Activated B cell treated with CpG ODN at 0.5 μM for 24 hours (primary cell): ENCODE measurements at regions not wholly inside any gene's neighbourhood (a gene's known extent, or its start where the extent isn't known, plus 50 kb on each side); places are given as distances from the start of the nearest gene placed in this dataset.

ENCODE experiments used
- ATAC-seq: fragments of 200-7000 bp; cut with Tn5 transposase; one replicate; pipeline ENCODE4 v1.10.0; 2021; ENCODE audit warnings: low read depth, mild to moderate bottlenecking, moderate library complexity
- CTCF ChIA-PET: fragments of 350-600 bp; sonication (Branson Sonifier 250); formaldehyde crosslinking; loops from one replicate; lab custom pipeline; 2021; ENCODE audit warnings: antibody characterized with exemption; lab: Charles Lee
- POLR2A ChIA-PET: fragments of 350-600 bp; sonication (Branson Sonifier 250); formaldehyde crosslinking; loops from one replicate; lab custom pipeline; 2021; ENCODE audit warnings: antibody characterized with exemption; lab: Charles Lee
- DNase-seq: peaks from one replicate; pipeline ENCODE4 v3.0.0; 2022
- H3K27ac Mint-ChIP-seq: one replicate; pipeline ENCODE4 v1.8.0; 2020; ENCODE audit warnings: mixed read lengths
- H3K27me3 Mint-ChIP-seq: one replicate; pipeline ENCODE4 v1.8.0; 2021; ENCODE audit warnings: mixed read lengths
- H3K36me3 Mint-ChIP-seq: one replicate; pipeline ENCODE4 v1.8.0; 2021; ENCODE audit warnings: low read depth, mixed read lengths
- H3K4me1 Mint-ChIP-seq: one replicate; pipeline ENCODE4 v1.8.0; 2021; ENCODE audit warnings: mixed read lengths
- H3K4me3 Mint-ChIP-seq: one replicate; pipeline ENCODE4 v1.8.0; 2020; ENCODE audit warnings: mild to moderate bottlenecking, mixed read lengths
- H3K9me3 Mint-ChIP-seq: one replicate; pipeline ENCODE4 v1.8.0; 2020; ENCODE audit warnings: mixed read lengths
- intact Hi-C: fragments of 100-400 bp; cut with micrococcal nuclease; formaldehyde crosslinking; loops from one replicate; pipeline ENCODE4 v1.15.1; 2024
- TF ChIP-seq, protein P1 (sequence below): fragments of 200-600 bp; IDR thresholded peaks from one replicate; pipeline ENCODE4 v1.8.0; 2022; ENCODE audit warnings: antibody characterized with exemption, mild to moderate bottlenecking

DNA sequence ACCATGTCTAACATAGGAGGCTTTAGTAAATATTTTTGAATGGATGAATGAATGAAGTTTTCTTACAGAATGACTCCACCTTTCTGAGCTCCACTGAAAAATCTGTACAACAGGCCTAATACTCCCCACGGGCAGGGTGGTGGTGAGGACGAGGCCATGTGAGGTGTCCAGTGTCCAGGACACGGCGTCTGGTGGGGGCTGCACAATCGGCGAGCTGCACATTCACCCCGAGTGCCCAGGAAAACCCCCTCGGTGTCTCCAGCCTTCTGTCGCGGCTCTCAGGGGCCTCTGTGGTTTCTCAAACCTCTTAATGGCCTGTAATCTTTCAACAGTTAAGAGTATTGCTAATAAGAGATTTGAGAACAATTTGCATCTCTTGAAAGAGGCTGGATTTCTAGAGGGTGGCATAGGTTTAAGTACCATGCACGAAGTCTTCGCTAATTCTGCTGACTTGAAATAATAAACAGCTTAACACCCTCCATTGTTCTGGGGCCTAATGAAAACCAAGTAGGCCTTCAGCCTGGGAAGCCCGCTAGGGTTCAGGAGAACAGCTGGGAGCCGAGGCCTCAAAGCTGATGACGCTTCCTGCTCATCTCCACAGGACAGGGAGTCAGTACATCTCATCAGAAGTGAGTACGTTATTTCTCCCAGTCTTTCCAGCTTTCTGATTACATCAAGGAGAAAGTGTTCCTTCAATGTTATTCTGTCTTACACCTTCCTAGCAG, 304.6 kb upstream of the FOXF1 start:
- Mint-ChIP-seq H3K9me3 (no peaks in the 10 kb centered on the region), H3K27ac (no peak overlapping the region), H3K36me3 (no peaks in the 10 kb centered on the region), H3K4me1 (no peaks in the 10 kb centered on the region), H3K4me3 (no peak overlapping the region), H3K27me3 (peaks cover 9% of the 10 kb centered on the region)
- ATAC-seq = no peak
- DNase-seq = no peak
- ChIA-PET CTCF (interaction anchor here (1.0 kb wide), 1 partner anchor 384 kb away, joined by 3 read pairs; no protein-coding TSS in a partner anchor), POLR2A (no interaction called here)
- TF ChIP-seq, protein P1, sequence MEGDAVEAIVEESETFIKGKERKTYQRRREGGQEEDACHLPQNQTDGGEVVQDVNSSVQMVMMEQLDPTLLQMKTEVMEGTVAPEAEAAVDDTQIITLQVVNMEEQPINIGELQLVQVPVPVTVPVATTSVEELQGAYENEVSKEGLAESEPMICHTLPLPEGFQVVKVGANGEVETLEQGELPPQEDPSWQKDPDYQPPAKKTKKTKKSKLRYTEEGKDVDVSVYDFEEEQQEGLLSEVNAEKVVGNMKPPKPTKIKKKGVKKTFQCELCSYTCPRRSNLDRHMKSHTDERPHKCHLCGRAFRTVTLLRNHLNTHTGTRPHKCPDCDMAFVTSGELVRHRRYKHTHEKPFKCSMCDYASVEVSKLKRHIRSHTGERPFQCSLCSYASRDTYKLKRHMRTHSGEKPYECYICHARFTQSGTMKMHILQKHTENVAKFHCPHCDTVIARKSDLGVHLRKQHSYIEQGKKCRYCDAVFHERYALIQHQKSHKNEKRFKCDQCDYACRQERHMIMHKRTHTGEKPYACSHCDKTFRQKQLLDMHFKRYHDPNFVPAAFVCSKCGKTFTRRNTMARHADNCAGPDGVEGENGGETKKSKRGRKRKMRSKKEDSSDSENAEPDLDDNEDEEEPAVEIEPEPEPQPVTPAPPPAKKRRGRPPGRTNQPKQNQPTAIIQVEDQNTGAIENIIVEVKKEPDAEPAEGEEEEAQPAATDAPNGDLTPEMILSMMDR = no peak
- intact Hi-C loops = no loop called here

DNA sequence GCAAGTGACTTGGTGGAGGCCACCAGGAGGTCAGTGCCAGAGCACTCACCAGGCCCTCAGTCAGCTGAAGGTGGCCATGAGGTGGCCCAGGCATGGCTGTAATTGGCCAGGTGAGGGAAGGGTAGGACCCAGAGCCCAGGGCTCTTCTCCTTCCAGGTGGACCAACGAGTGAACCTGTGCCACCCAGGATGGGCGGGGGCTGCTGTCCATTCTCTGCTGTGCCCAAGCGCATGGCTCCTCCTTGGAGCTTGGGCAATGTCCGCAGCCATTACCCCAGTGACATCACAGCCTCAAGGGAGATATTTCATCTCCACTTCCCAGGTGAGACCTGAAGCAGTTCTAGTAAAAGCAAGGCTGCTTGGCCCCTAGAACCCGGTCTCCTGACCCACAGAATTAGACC, 303.0 kb upstream of the FOXF1 start:
- peaks cover 5% of the 10 kb centered on the region for H3K4me1 Mint-ChIP-seq
- H3K27me3 Mint-ChIP-seq = peaks cover 2% of the 10 kb centered on the region
- intact Hi-C loops = no loop called here
- no peak for DNase-seq
- H3K27ac Mint-ChIP-seq = no peak overlapping the region
- H3K9me3 Mint-ChIP-seq = peaks cover 5% of the 10 kb centered on the region
- no peak overlapping the region for H3K4me3 Mint-ChIP-seq
- ChIA-PET CTCF (no interaction called here), POLR2A (no interaction called here)
- no peaks in the 10 kb centered on the region for H3K36me3 Mint-ChIP-seq
- ATAC-seq = no peak
- TF ChIP-seq, protein P1 = no peak

DNA sequence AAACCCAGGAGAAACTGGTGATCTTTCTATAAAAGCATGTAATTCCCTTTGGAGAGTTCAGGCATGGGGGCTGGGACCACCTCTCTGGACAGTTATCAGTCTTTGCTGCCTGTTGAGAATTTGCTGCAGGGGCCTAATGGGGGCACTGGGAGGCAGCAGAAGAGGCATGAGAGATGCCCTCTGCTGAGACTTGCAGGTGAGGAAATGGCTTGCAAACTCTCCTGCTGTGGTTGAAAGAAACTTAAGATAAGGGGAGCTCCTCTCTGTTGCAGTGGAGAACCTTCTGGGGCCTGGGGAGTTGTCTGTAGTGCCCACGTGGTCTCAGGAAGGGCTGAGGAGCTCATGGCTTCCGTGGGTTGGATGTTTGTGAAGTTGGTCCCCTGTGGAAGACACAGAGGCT, 301.1 kb upstream of the FOXF1 start:
- Mint-ChIP-seq H3K9me3 (peaks cover 11% of the 10 kb centered on the region), H3K4me1 (peaks cover 23% of the 10 kb centered on the region), H3K36me3 (no peaks in the 10 kb centered on the region), H3K4me3 (no peak overlapping the region), H3K27me3 (peaks cover 2% of the 10 kb centered on the region), H3K27ac (no peak overlapping the region)
- ATAC-seq (no peak), DNase-seq (no peak)
- TF ChIP-seq, protein P1 = no peak
- ChIA-PET CTCF (no interaction called here), POLR2A (no interaction called here)
- intact Hi-C loops = no loop called here

DNA sequence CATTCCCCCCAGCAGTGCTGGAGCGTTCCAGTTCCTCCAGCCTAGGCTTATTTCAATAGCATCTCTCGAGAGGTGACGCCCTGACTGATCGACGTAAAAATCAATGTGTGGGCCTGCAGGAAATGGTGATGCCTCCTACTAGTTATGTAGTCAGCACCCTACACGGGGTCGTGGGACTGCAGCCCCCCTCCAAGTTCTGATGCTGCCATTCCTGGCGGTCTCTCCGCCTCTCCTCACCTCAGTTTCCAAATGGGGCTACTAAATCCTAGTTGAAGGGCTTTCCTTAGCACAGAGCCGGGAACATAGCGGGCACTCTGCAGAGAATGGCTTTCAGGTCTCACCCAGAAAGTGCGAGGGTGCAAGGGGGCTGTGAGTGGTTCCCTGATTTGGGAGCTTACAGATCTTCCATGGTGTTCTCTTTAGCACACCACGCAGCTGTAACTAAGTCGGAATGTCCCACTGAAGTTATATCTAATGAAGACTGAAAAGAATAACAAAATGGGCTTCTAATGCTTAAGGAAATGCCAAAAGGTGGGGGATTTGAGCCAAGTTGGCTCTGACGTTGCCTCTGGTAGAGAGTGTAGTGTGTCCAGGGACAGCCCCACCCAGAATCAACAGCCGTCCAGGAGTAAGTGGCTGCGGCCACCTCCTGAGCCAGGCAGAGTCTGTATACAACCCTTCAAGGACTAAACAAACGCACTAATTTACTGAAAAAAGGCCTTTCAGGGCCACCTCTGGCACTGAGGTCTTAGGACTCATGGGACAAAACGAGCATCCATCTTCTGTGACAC, 299.7 kb upstream of the FOXF1 start:
- Mint-ChIP-seq H3K27me3 (peaks cover 2% of the 10 kb centered on the region), H3K36me3 (no peaks in the 10 kb centered on the region), H3K4me1 (peaks cover 33% of the 10 kb centered on the region), H3K4me3 (no peak overlapping the region), H3K9me3 (peaks cover 11% of the 10 kb centered on the region), H3K27ac (no peak overlapping the region)
- ChIA-PET CTCF (no interaction called here), POLR2A (no interaction called here)
- ATAC-seq (no peak), DNase-seq (no peak)
- TF ChIP-seq, protein P1 = no peak
- intact Hi-C loops = no loop called here

DNA sequence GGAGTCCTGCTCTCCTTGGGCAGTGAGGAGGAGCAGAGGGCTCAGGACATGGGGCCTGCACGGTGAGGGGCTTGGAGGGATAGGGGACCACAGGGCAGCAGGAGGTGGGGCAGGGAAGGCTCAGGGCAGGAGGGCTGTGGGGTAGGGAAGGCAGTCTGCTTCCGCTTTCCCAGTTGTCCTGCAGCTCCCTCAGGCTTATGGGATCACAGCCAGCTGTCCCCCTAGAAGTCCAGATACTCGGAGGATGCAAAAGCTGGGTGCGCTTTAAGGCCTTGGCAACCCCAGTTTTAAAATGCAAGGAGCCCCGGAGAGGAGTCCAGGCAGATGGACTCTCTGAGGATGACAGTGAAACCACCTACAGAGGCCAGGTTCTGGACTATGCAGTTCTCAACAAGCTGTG, 299.1 kb upstream of the FOXF1 start:
- ChIA-PET POLR2A (no interaction called here), CTCF (no interaction called here)
- H3K9me3 Mint-ChIP-seq = peaks cover 11% of the 10 kb centered on the region
- peaks cover 2% of the 10 kb centered on the region for H3K27me3 Mint-ChIP-seq
- H3K36me3 Mint-ChIP-seq = no peaks in the 10 kb centered on the region
- TF ChIP-seq, protein P1 = no peak
- ATAC-seq = no peak
- intact Hi-C loops = no loop called here
- H3K4me1 Mint-ChIP-seq = peaks cover 33% of the 10 kb centered on the region
- H3K4me3 Mint-ChIP-seq = no peak overlapping the region
- no peak for DNase-seq
- no peak overlapping the region for H3K27ac Mint-ChIP-seq
